ENCODE measurements at regions not wholly inside any gene's neighbourhood (a gene's known extent, or its start where the extent isn't known, plus 50 kb on each side); places are given as distances from the start of the nearest gene placed in this dataset.

- Histone ChIP-seq H3K27ac (ENCODE audit: low read depth, low read length) (no peak overlapping the region), H3K56ac (replicated peaks; ENCODE audit: insufficient read length, low read depth, low read length) (no peak overlapping the region), H3K4me3 (ENCODE audit: extremely low read depth in 1 of 4, insufficient read depth in 2 of 4, low read depth in 3 of 4, low read length in 4 of 4) (no peak overlapping the region), H3K9me3 (ENCODE audit: insufficient read depth in 2 of 2, low read depth in 1 of 2, low read length in 1 of 2) (no peaks in the 10 kb centered on the region), H3K18ac (ENCODE audit: extremely low read depth, low read length) (no peak overlapping the region), H3K14ac (ENCODE audit: insufficient read length) (no peak overlapping the region), H2BK15ac (ENCODE audit: low read length) (no peak overlapping the region), H2AFZ (ENCODE audit: low read length) (no peak overlapping the region), H3K4me2 (ENCODE audit: insufficient read depth in 1 of 2, low read depth in 2 of 2, low read length in 2 of 2) (no peak overlapping the region), H3K23me2 (ENCODE audit: low read depth, low read length) (no peaks in the 10 kb centered on the region), H3K79me1 (ENCODE audit: low read depth, low read length) (no peaks in the 10 kb centered on the region), H4K8ac (ENCODE audit: extremely low read depth, insufficient read depth, low read length) (no peak overlapping the region), H3K27me3 (replicated peaks in 1 of 4; ENCODE audit: control insufficient read depth in 3 of 4, extremely low read depth in 1 of 4, insufficient read depth in 3 of 4, low read length in 3 of 4) (peaks cover 0 to 1% (median 0%) of the 10 kb centered on the region in 4 experiments; a peak in 1 of 7 replicates), H3K36me3 (ENCODE audit: control insufficient read depth in 2 of 4, insufficient read depth in 4 of 4, low read length in 3 of 4) (no peaks in the 10 kb centered on the region), H3K4me1 (replicated peaks in 1 of 4; ENCODE audit: control insufficient read depth in 3 of 4, insufficient read depth in 4 of 4, low read length in 3 of 4) (no peaks in the 10 kb centered on the region; a peak in 1 of 7 replicates), H2BK120ac (replicated peaks; ENCODE audit: low read depth, low read length) (no peak overlapping the region), H4K20me1 (replicated peaks in 1 of 2; ENCODE audit: control insufficient read depth in 1 of 2, insufficient read depth in 2 of 2, low read length in 2 of 2) (no peaks in the 10 kb centered on the region), H2BK5ac (ENCODE audit: low read depth, low read length) (no peak overlapping the region), H3K9ac (replicated peaks in 1 of 4; ENCODE audit: extremely low read depth in 1 of 4, low read depth in 3 of 4, low read length in 3 of 4) (no peak overlapping the region), H2BK20ac (ENCODE audit: low read length) (no peak overlapping the region), H3K79me2 (ENCODE audit: control insufficient read depth in 1 of 2, insufficient read depth in 2 of 2, low read length in 2 of 2) (no peaks in the 10 kb centered on the region), H3K23ac (ENCODE audit: insufficient read length) (no peak overlapping the region), H4K5ac (ENCODE audit: insufficient read length, low read depth, low read length) (no peak overlapping the region), H2AK5ac (ENCODE audit: low read depth, low read length) (no peak overlapping the region), H3K4ac (replicated peaks; ENCODE audit: insufficient read length, low read depth, low read length) (no peak overlapping the region), H2BK12ac (ENCODE audit: low read depth, low read length) (no peak overlapping the region), H4K91ac (replicated peaks; ENCODE audit: insufficient read length, low read length) (no peak overlapping the region)
- 82% methylated on average over 4 of the region's 4 CpGs; no CpG with 5 or more reads in 1 of the 2 experiments for WGBS, 2 experiments (ENCODE audit: extremely low coverage in 1 of 2, insufficient coverage in 1 of 2, insufficient read length in 1 of 2, insufficient replicate concordance in 2 of 2, low coverage in 1 of 2, low lambda C conversion rate in 2 of 2, missing lambda C conversion rate in 1 of 2)
- ChIA-PET CTCF (ENCODE audit: partially characterized antibody) (interaction anchor here (1.1 kb wide), 2 partner anchors 13 to 87 kb away, joined by 3 to 4 read pairs; no protein-coding TSS in a partner anchor), POLR2A (ENCODE audit: partially characterized antibody) (interaction anchor here (0.6 kb wide), 1 partner anchor 124 kb away, joined by 3 read pairs; no protein-coding TSS in a partner anchor)
- DNase-seq (ENCODE audit: low read depth in 1 of 2, low spot score in 2 of 2) (peak in 1 of 2 experiments; percentile 29), FAIRE-seq (no peak)
- TF ChIP-seq POU5F1 (IDR thresholded peaks at IDR 0.05; ENCODE audit: low read depth, low read length) (no peak), SUZ12 (IDR thresholded peaks at IDR 0.05; ENCODE audit: low read length) (no peak), POLR2AphosphoS5 (IDR thresholded peaks at IDR 0.05; ENCODE audit: low read depth, low read length) (no peak), MAFK (IDR thresholded peaks at IDR 0.05; ENCODE audit: low read depth, low read length) (no peak), BCL11A (IDR thresholded peaks at IDR 0.05; ENCODE audit: low read depth in 2 of 2, low read length in 2 of 2) (no peak), SIX5 (IDR thresholded peaks at IDR 0.05; ENCODE audit: low read depth, low read length) (no peak), KDM1A (IDR thresholded peaks at IDR 0.05; ENCODE audit: borderline replicate concordance, low read length) (no peak), GABPA (IDR thresholded peaks at IDR 0.05; ENCODE audit: borderline replicate concordance, insufficient read depth, low read length) (no peak), YY1 (IDR thresholded peaks at IDR 0.05; ENCODE audit: low read depth, low read length) (no peak), CEBPB (IDR thresholded peaks at IDR 0.05; ENCODE audit: low read depth, low read length) (no peak), NRF1 (IDR thresholded peaks at IDR 0.05; ENCODE audit: low read depth, low read length) (no peak), ZNF274 (IDR thresholded peaks at IDR 0.05; ENCODE audit: borderline replicate concordance, extremely low read depth, low read length) (no peak)
Measured at GRCh38 chr12:30811966-30812365, 57.2 kb upstream of the CAPRIN2 start.
